ENCODE measurements at regions not wholly inside any gene's neighbourhood (a gene's known extent, or its start where the extent isn't known, plus 50 kb on each side); places are given as distances from the start of the nearest gene placed in this dataset.

- TF ChIP-seq POLR2A (IDR thresholded peaks at IDR 0.05), result no peak
- TF ChIP-seq, protein P1, sequence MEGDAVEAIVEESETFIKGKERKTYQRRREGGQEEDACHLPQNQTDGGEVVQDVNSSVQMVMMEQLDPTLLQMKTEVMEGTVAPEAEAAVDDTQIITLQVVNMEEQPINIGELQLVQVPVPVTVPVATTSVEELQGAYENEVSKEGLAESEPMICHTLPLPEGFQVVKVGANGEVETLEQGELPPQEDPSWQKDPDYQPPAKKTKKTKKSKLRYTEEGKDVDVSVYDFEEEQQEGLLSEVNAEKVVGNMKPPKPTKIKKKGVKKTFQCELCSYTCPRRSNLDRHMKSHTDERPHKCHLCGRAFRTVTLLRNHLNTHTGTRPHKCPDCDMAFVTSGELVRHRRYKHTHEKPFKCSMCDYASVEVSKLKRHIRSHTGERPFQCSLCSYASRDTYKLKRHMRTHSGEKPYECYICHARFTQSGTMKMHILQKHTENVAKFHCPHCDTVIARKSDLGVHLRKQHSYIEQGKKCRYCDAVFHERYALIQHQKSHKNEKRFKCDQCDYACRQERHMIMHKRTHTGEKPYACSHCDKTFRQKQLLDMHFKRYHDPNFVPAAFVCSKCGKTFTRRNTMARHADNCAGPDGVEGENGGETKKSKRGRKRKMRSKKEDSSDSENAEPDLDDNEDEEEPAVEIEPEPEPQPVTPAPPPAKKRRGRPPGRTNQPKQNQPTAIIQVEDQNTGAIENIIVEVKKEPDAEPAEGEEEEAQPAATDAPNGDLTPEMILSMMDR (IDR thresholded peaks at IDR 0.05), result no peak
- no peak for TF ChIP-seq POLR2AphosphoS5 (IDR thresholded peaks at IDR 0.05)
These were observed 88.9 kb upstream of the RBM19 start for GRCh38 chr12:114054982-114055381.
